GM13977 (cell line): ENCODE measurements at regions not wholly inside any gene's neighbourhood (a gene's known extent, or its start where the extent isn't known, plus 50 kb on each side); places are given as distances from the start of the nearest gene placed in this dataset.

Experiments
- DNase-seq: peaks from one replicate; pipeline ENCODE4 v3.0.0; 2012; ENCODE audit warnings: low spot score
- in situ Hi-C: fragments of 300-500 bp; cut with MboI; formaldehyde crosslinking; loops from one replicate; pipeline ENCODE4 v1.12.0; 2022; ENCODE audit warnings: low sequenced_read_pairs, low pct_unique_long_range_greater_than_20kb, mixed read lengths, inconsistent platforms; ENCODE audit not compliant: unreplicated experiment
- TF ChIP-seq, protein P1 (sequence below): IDR thresholded peaks from 2 replicates; pipeline ENCODE4 v1.5.1; 2012; ENCODE audit warnings: mild to moderate bottlenecking, control low read depth; ENCODE audit not compliant: insufficient read depth; ENCODE audit errors: extremely low read depth, missing control alignments

DNA sequence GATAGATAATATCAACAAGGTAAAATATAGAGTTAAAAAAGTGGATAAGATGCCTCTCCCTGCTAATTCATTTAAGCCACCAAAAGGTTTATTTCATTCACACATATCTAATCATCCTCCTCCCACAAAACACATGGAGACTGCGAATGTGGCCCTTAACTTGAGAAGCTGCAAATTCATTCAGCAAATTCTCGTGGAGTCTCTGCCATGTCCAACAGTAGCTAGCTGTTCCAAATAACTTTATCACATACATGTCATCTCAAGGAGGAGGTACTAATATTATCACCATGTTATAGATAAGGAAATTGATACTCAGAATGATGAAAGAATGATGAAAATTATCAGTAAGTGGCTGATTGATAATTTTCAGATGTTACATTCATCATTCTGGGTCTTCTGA lies 950.2 kb downstream of the CDH11 start:
- in situ Hi-C loops: no loop called here
- TF ChIP-seq, protein P1, sequence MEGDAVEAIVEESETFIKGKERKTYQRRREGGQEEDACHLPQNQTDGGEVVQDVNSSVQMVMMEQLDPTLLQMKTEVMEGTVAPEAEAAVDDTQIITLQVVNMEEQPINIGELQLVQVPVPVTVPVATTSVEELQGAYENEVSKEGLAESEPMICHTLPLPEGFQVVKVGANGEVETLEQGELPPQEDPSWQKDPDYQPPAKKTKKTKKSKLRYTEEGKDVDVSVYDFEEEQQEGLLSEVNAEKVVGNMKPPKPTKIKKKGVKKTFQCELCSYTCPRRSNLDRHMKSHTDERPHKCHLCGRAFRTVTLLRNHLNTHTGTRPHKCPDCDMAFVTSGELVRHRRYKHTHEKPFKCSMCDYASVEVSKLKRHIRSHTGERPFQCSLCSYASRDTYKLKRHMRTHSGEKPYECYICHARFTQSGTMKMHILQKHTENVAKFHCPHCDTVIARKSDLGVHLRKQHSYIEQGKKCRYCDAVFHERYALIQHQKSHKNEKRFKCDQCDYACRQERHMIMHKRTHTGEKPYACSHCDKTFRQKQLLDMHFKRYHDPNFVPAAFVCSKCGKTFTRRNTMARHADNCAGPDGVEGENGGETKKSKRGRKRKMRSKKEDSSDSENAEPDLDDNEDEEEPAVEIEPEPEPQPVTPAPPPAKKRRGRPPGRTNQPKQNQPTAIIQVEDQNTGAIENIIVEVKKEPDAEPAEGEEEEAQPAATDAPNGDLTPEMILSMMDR: no peak
- DNase-seq: no peak

DNA sequence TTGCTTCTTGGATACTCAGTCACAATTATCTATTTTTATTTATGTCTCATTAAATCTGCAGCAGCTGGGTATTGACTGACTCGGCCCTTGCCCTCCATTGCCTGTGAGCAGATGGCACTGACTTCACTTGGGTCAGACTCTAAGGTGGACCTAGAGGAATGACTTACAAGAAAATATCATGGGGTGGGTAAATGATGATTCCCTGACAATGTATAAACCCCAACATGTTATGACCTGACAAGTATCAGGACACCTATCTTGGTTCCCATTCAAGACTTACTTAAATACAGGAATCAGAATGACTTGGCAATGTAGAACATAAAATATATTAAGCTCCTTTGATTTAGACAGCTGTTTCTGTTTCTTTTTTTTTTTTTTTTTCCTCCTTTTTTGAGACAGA lies 953.5 kb downstream of the CDH11 start:
- TF ChIP-seq, protein P1: no peak
- in situ Hi-C loops: no loop called here
- DNase-seq: no peak

DNA sequence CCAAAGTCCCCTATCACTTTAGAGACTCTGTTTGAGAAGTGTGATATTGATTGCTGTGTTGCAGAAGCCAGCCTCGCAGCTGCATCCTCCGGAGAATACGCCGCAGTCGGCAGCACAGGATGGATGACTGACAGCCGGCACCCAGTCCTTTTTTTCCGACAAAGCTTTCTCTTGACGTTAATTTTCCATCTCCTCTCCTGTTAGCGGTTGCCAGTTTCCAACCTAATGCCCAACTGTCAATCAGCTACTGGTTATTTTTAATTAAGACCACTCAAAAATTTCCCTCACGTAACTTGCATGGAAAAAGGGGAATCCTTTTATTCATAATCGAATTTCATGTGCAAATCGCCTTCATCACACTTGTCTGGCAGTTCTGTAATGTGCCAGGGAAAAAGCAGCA lies 953.9 kb downstream of the CDH11 start:
- TF ChIP-seq, protein P1: no peak
- in situ Hi-C loops: no loop called here
- DNase-seq: no peak

DNA sequence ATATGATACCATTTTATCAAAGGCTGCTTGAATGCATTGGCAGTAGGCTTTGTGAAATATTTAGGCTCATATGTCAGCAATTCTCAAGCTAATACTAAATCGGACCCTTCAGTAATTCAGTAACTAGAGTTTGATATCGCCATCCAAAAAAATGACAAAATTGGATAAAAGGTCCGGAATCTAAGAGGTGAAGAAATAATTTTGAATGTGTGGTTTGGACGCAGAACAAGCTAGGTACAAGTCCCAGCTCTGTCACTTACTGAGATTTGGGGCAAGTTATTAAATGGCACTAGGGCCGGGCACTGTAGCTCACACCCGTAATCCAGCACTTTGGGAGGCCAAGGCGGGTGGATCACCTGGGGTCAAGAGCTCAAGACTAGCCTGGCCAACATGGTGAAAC lies 956.5 kb downstream of the CDH11 start:
- TF ChIP-seq, protein P1: no peak
- no peak for DNase-seq
- in situ Hi-C loops: no loop called here

DNA sequence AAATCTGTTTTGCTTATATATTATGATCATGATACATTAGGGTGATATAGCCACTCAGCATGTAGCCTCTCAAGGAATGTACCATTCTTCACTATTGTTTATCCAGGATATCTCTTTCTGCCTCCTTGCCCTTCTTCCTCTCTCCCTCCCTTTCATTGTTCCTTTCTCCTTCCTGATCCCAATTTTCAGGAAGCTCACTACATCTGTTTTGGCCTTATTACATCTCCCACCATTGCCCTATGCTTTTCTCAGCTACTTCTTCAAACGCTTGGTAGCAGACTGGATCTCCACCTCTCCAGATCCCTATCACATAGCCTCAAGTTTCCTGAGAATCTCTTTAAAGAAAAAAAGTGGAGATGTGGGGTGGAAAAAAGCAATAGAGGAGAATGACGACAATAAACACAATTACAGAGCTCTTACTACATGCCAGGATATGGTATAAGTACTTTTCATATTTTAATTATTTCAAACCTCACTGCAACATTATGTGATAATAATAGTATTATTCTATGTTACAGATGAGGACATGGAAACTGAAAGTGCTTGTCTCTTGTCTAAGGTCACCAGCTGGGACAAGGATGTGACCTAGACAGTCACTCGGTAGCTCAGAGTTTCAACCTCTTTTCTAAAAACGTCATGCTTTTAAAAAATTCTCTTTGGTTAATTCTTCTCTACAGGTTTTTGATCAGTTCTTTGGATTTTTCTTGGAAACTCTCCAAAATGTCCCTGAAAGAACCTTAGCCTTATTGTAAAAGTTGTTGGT lies 959.1 kb downstream of the CDH11 start:
- in situ Hi-C loops: no loop called here
- TF ChIP-seq, protein P1: no peak
- no peak for DNase-seq

DNA sequence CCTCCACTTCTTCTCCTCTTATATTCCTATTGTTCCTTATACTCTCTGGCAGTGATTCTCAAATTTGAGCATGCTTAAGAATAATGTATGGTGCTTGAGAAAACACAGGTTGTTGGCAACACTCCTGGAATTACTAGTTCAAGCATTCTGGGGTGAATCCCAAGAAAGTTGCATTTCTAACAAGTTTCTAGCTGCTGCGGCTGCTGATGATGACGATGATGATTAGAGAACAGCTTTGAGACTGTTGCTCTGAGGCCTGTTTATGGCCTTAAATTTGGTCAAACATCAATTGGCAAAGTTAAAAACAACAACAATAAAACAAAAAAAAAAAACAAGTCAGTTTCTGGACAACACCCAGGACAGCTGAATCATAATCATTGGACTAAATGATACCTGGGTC lies 961.9 kb downstream of the CDH11 start:
- TF ChIP-seq, protein P1: no peak
- DNase-seq: no peak
- in situ Hi-C loops: no loop called here
